Nephron (organoid): ENCODE measurements at regions not wholly inside any gene's neighbourhood (a gene's known extent, or its start where the extent isn't known, plus 50 kb on each side); places are given as distances from the start of the nearest gene placed in this dataset.
A peak's percentile ranks its signal among the peaks of the same experiment; 100 is the strongest.

Experiments
- H3K27ac Mint-ChIP-seq, 3 experiments: 2 replicates each; pipeline ENCODE4 v1.8.0; 2020; ENCODE audit warnings: mixed read lengths in 3 of 3, mild to moderate bottlenecking in 2 of 3, moderate library complexity in 1 of 3
- H3K27me3 Mint-ChIP-seq: 2 replicates; pipeline ENCODE4 v1.8.0; 2021; ENCODE audit warnings: low read depth, mild to moderate bottlenecking, moderate library complexity, mixed read lengths
- H3K36me3 Mint-ChIP-seq: 2 replicates; pipeline ENCODE4 v1.8.0; 2020; ENCODE audit warnings: low read depth, mixed read lengths
- H3K4me1 Mint-ChIP-seq: 2 replicates; pipeline ENCODE4 v1.8.0; 2020; ENCODE audit warnings: mixed read lengths
- H3K4me3 Mint-ChIP-seq, 3 experiments: 2 replicates each; pipeline ENCODE4 v1.8.0; 2020; ENCODE audit warnings: mild to moderate bottlenecking in 3 of 3, mixed read lengths in 3 of 3, moderate library complexity in 2 of 3
- H3K9me3 Mint-ChIP-seq: 2 replicates; pipeline ENCODE4 v1.8.0; 2020; ENCODE audit warnings: mixed read lengths
- CTCF ChIP-seq, 3 experiments: fragments of 200-600 bp; sonication (generic); IDR thresholded peaks; one replicate each; pipeline ENCODE4 v1.5.0; 2021; ENCODE audit warnings: antibody characterized with exemption in 3 of 3; ENCODE audit not compliant: unreplicated experiment in 3 of 3

GRCh38 chr3:28606283-28606682 is 257.7 kb upstream of the AZI2 start:
- Mint-ChIP-seq H3K27me3 (no peaks in the 10 kb centered on the region), H3K27ac (no peak overlapping the region), H3K9me3 (no peaks in the 10 kb centered on the region), H3K4me3 (no peak overlapping the region), H3K36me3 (no peaks in the 10 kb centered on the region), H3K4me1 (peaks cover 6% of the 10 kb centered on the region)
- TF ChIP-seq CTCF (IDR thresholded peaks at IDR 0.05; ENCODE audit: unreplicated experiment in 3 of 3) = no peak

DNA sequence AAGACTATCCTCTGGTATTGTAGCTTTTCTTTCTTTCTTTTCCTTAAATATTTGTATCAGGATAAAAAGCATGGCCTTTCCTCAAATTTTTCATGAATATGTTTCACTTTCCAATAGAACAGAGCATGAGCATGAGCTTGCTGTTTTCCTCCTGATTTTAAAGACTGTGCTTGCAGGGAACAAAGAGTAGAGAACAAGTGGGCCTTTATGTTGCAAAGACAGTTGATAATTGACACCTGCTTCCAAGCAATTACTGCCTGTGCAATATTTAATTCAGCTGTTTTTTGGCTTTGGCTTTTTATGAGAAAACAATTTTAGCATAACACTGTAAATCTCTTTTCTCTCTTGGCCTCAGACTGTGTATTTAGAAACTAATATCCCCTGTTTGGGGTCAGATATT is 263.6 kb upstream of the AZI2 start:
- Mint-ChIP-seq H3K36me3 (no peaks in the 10 kb centered on the region), H3K27ac (peak overlapping the region; percentile 75 to 87 (median 77)), H3K9me3 (no peaks in the 10 kb centered on the region), H3K27me3 (no peaks in the 10 kb centered on the region), H3K4me1 (peaks cover 37% of the 10 kb centered on the region), H3K4me3 (no peak overlapping the region)
- no peak for TF ChIP-seq CTCF (IDR thresholded peaks at IDR 0.05; ENCODE audit: unreplicated experiment in 3 of 3)

DNA sequence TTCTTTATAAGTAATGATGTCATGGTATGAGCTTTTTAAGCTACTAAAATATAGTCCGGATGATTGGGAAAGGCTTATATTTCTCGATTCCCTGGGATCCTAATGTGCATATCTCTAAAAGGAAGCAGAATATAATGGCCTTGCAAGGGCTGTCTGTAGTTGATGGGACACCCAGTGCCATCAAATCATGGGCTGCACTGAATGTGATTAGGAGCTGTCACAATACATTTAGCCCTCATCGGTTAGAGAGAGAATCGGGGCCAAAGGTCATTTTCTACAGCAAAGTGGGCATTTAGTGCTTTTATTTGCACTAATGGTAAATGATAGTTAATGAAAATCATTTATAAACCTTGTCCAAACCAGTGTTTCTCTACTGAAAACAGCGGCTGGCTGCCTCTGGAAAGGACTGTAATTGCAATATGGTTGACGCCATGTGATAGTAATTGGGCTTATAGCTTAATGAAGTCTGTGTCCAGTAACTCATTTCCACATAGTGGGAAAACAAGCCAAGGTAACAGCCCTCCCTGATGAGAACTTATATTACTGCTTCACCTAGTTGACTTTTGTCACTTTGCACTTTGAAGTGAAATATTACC is 265.0 kb upstream of the AZI2 start:
- TF ChIP-seq CTCF (IDR thresholded peaks at IDR 0.05; ENCODE audit: unreplicated experiment in 3 of 3) = no peak
- Mint-ChIP-seq H3K27me3 (no peaks in the 10 kb centered on the region), H3K9me3 (no peaks in the 10 kb centered on the region), H3K4me3 (peak overlapping the region in 1 of 3 experiments; percentile 36), H3K4me1 (peaks cover 44% of the 10 kb centered on the region), H3K36me3 (no peaks in the 10 kb centered on the region), H3K27ac (peak overlapping the region; percentile 25 to 87 (median 43))

DNA sequence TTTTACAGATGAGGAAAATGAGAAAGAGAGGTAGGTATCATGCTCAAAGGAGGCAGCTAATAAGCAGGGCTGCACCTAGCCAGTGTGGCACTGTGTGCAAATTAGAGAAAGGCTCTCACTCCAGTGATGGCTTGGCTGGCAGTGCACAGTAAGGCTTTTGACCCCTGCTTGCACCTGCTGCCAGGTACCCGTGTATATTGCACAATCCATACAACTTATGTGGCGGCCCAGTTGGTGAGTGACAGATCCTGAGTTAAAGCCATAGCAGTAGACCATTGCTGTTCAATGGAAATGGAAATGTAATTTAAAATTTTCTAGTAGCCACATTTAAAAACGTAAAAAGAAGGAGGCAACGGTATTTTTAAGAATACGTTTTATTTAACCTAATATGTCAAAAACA is 266.4 kb upstream of the AZI2 start:
- Mint-ChIP-seq H3K36me3 (no peaks in the 10 kb centered on the region), H3K4me3 (no peak overlapping the region), H3K4me1 (peaks cover 44% of the 10 kb centered on the region), H3K27ac (no peak overlapping the region), H3K27me3 (no peaks in the 10 kb centered on the region), H3K9me3 (no peaks in the 10 kb centered on the region)
- no peak for TF ChIP-seq CTCF (IDR thresholded peaks at IDR 0.05; ENCODE audit: unreplicated experiment in 3 of 3)

GRCh38 chr3:28615971-28616370 is 267.3 kb upstream of the AZI2 start:
- Mint-ChIP-seq H3K27me3 (no peaks in the 10 kb centered on the region), H3K4me1 (peaks cover 42% of the 10 kb centered on the region), H3K36me3 (no peaks in the 10 kb centered on the region), H3K4me3 (no peak overlapping the region), H3K27ac (no peak overlapping the region), H3K9me3 (peaks cover 5% of the 10 kb centered on the region)
- no peak for TF ChIP-seq CTCF (IDR thresholded peaks at IDR 0.05; ENCODE audit: unreplicated experiment in 3 of 3)

DNA sequence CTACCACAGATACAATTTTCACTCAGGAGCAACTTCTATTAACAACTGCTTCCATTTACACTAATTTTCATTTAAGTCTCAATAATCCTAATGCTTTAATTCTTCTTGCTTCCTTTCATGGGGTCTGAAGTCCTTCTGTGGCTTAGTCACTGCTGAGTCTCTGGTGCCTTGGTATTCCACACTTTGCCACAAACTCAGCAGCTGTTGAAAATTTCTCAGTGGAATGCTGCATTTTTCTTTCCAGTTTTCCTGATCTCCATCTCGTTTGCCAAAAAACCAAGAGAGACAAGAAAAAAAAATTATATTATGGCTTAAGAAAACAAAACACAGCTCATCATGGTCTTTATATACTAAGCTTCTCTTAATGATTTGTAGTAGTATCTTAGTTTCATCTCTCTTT is 269.2 kb upstream of the AZI2 start:
- peaks cover 5% of the 10 kb centered on the region for H3K9me3 Mint-ChIP-seq
- H3K4me3 Mint-ChIP-seq = no peak overlapping the region
- H3K36me3 Mint-ChIP-seq = no peaks in the 10 kb centered on the region
- TF ChIP-seq CTCF (IDR thresholded peaks at IDR 0.05; ENCODE audit: unreplicated experiment in 3 of 3) = no peak
- no peaks in the 10 kb centered on the region for H3K27me3 Mint-ChIP-seq
- H3K27ac Mint-ChIP-seq = peak overlapping the region in 1 of 3 experiments; percentile 4
- H3K4me1 Mint-ChIP-seq = peaks cover 23% of the 10 kb centered on the region
